ENCODE measurements at regions not wholly inside any gene's neighbourhood (a gene's known extent, or its start where the extent isn't known, plus 50 kb on each side); places are given as distances from the start of the nearest gene placed in this dataset.

DNA sequence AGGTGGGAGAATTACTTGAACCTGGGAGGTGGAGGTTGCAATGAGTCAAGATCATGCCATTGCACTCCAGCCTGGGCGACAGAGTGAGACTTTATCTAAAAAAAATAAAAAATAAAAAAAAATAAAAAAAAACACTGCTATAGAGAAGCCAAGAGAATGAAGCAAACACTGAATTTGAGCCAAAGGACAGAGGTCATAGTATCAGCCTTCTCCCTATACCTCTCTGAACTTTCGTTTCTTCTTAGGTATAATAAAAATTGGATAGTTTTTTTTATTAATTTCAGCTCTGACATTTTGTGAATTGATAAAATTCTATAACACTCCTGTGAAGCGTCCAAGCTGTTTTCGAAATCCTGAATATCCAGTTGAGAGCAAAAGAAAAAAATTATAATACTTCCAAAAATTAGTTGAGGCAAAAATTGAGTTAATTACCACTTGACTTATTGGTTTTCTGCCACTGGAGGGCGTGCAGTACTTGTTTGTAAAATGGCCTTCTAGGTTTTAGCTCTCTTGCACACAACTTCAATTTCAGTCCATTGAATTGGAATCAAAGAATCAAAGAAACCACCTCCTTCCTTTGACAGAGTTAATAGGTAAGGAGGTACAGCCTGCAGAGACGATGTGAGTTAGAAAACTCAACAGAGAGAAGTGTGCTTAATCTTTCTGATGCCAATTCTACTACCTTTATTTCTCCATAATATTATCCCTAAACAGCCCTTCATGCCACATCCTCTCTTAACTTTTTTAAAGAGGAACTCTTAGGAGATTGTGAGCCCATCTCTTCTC, 143.2 kb downstream of the BBOX1 start:
- no peaks in the 10 kb centered on the region for H3K9me3 ChIP-seq (ENCODE audit: control insufficient read depth in 1 of 2, low read length in 2 of 2)
- peaks cover 20 to 38% of the 10 kb centered on the region in 2 donors for H3K4me1 ChIP-seq (ENCODE audit: control insufficient read depth in 1 of 2, insufficient read depth in 2 of 2, low read length in 2 of 2)
- H3K27me3 ChIP-seq (ENCODE audit: control insufficient read depth in 1 of 2, insufficient read depth in 2 of 2, low read length in 2 of 2): no peaks in the 10 kb centered on the region
- H3K27ac ChIP-seq (ENCODE audit: low read depth, low read length): no peak overlapping the region
- no peaks in the 10 kb centered on the region for H3K36me3 ChIP-seq (ENCODE audit: control insufficient read depth in 1 of 2, insufficient read depth in 2 of 2, low read length in 2 of 2)
- no peak overlapping the region for H3K9ac ChIP-seq (ENCODE audit: low read depth in 1 of 2, low read length in 2 of 2)
- H3K4me3 ChIP-seq (ENCODE audit: low read depth in 1 of 2, low read length in 2 of 2): no peak overlapping the region

DNA sequence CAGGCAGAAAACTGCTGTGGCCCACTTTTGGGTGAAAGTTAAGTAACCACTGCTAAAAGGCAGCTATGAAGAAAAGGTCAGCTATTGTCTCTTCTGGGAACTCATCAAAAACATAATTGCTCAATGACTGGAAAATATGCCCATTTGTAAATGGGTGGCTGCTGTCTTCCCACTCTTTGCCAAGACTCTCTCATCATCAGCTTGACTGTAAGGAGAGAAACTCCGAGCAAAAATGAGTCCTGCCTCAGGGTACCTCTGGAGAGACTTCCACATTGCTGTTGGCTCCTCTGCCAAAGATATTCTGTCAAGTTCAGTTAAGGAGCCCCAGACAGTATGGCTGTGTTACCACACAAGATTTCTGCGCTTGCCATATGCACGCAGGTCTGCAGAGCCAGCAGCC, 138.7 kb downstream of the BBOX1 start:
- Histone ChIP-seq H3K27ac (ENCODE audit: low read depth, low read length) (no peak overlapping the region), H3K36me3 (ENCODE audit: control insufficient read depth in 1 of 2, insufficient read depth in 2 of 2, low read length in 2 of 2) (no peaks in the 10 kb centered on the region), H3K4me1 (ENCODE audit: control insufficient read depth in 1 of 2, insufficient read depth in 2 of 2, low read length in 2 of 2) (peaks cover 0 to 3% of the 10 kb centered on the region in 2 donors), H3K27me3 (ENCODE audit: control insufficient read depth in 1 of 2, insufficient read depth in 2 of 2, low read length in 2 of 2) (no peaks in the 10 kb centered on the region), H3K9ac (ENCODE audit: low read depth in 1 of 2, low read length in 2 of 2) (no peak overlapping the region), H3K4me3 (ENCODE audit: low read depth in 1 of 2, low read length in 2 of 2) (no peak overlapping the region), H3K9me3 (ENCODE audit: control insufficient read depth in 1 of 2, low read length in 2 of 2) (no peaks in the 10 kb centered on the region)

DNA sequence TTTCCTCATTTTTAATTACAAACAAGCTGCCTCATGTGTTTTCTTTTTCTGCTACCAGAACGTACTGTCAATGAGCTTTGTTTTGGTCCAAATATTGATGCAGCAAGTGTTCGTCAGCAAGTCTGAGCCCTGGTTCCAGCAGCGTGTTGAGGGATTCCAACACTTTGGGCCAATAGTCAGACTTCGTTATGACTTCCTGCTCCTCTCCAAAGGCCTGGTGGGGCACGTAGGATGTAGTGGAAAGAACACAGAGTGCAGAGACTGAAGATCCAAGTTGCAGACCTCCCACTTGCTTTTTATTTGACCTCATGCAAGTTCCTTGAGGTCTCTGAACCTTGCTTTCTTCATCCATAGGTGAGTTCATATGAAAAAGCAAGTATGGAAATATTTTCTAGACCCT, 138.2 kb downstream of the BBOX1 start:
- no peak overlapping the region for H3K4me3 ChIP-seq (ENCODE audit: low read depth in 1 of 2, low read length in 2 of 2)
- H3K27ac ChIP-seq (ENCODE audit: low read depth, low read length): no peak overlapping the region
- no peaks in the 10 kb centered on the region for H3K4me1 ChIP-seq (ENCODE audit: control insufficient read depth in 1 of 2, insufficient read depth in 2 of 2, low read length in 2 of 2)
- H3K9me3 ChIP-seq (ENCODE audit: control insufficient read depth in 1 of 2, low read length in 2 of 2): no peaks in the 10 kb centered on the region
- no peaks in the 10 kb centered on the region for H3K27me3 ChIP-seq (ENCODE audit: control insufficient read depth in 1 of 2, insufficient read depth in 2 of 2, low read length in 2 of 2)
- no peak overlapping the region for H3K9ac ChIP-seq (ENCODE audit: low read depth in 1 of 2, low read length in 2 of 2)
- no peaks in the 10 kb centered on the region for H3K36me3 ChIP-seq (ENCODE audit: control insufficient read depth in 1 of 2, insufficient read depth in 2 of 2, low read length in 2 of 2)

All from duodenal mucosa (tissue), 2 donors.